ENCODE measurements at regions not wholly inside any gene's neighbourhood (a gene's known extent, or its start where the extent isn't known, plus 50 kb on each side); places are given as distances from the start of the nearest gene placed in this dataset.

DNA sequence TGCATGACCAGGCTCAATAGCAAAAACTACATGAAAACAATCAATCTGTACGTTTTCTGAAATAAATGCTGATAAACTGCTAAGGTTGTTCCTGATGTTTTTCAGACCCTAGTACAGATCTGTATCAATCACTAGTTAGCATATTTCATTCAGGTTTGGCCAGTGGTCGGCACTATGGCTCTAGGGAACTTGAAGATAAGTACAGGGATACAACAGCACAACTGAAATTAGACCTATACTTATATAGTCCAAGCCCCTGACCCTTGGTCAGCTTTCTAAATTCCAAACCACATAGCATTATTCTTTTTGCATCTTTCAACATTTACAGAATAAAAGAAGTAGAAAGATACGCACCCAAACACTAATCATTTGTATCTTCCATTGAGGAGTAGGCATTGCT lies 142.7 kb downstream of the PLPPR4 start:
- H4K8ac ChIP-seq (ENCODE audit: extremely low read depth, insufficient read depth, low read length), result no peak overlapping the region
- DNase-seq (ENCODE audit: low read depth in 1 of 2, low spot score in 2 of 2) (no peak), FAIRE-seq (no peak)
- CTCF ChIA-PET (ENCODE audit: partially characterized antibody), result no interaction called here
- H3K79me2 ChIP-seq (ENCODE audit: control insufficient read depth in 1 of 2, insufficient read depth in 2 of 2, low read length in 2 of 2), result no peaks in the 10 kb centered on the region
- no peaks in the 10 kb centered on the region for H4K20me1 ChIP-seq (replicated peaks in 1 of 2; ENCODE audit: control insufficient read depth in 1 of 2, insufficient read depth in 2 of 2, low read length in 2 of 2)
- no peak overlapping the region for H3K23ac ChIP-seq (ENCODE audit: insufficient read length)
- no peak overlapping the region for H4K91ac ChIP-seq (replicated peaks; ENCODE audit: insufficient read length, low read length)
- no peak overlapping the region for H2BK20ac ChIP-seq (ENCODE audit: low read length)
- H2BK12ac ChIP-seq (ENCODE audit: low read depth, low read length), result no peak overlapping the region
- H2AK5ac ChIP-seq (ENCODE audit: low read depth, low read length), result no peak overlapping the region
- H3K14ac ChIP-seq (ENCODE audit: insufficient read length), result no peak overlapping the region
- H3K9me3 ChIP-seq (ENCODE audit: insufficient read depth in 2 of 2, low read depth in 1 of 2, low read length in 1 of 2), result peaks cover 0 to 6% of the 10 kb centered on the region in 2 experiments; a peak in 2 of 4 replicates
- H3K27me3 ChIP-seq (replicated peaks in 1 of 4; ENCODE audit: control insufficient read depth in 3 of 4, extremely low read depth in 1 of 4, insufficient read depth in 3 of 4, low read length in 3 of 4), result no peaks in the 10 kb centered on the region
- H3K4ac ChIP-seq (replicated peaks; ENCODE audit: insufficient read length, low read depth, low read length), result no peak overlapping the region
- H3K27ac ChIP-seq (ENCODE audit: low read depth, low read length), result no peak overlapping the region
- H2AFZ ChIP-seq (ENCODE audit: low read length), result no peak overlapping the region
- H2BK5ac ChIP-seq (ENCODE audit: low read depth, low read length), result no peak overlapping the region
- no peak overlapping the region for H3K4me2 ChIP-seq (ENCODE audit: insufficient read depth in 1 of 2, low read depth in 2 of 2, low read length in 2 of 2)
- H3K4me3 ChIP-seq (ENCODE audit: extremely low read depth in 1 of 4, insufficient read depth in 2 of 4, low read depth in 3 of 4, low read length in 4 of 4), result no peak overlapping the region
- no peaks in the 10 kb centered on the region for H3K4me1 ChIP-seq (replicated peaks in 1 of 4; ENCODE audit: control insufficient read depth in 3 of 4, insufficient read depth in 4 of 4, low read length in 3 of 4)
- no peaks in the 10 kb centered on the region for H3K79me1 ChIP-seq (ENCODE audit: low read depth, low read length)
- POLR2A ChIA-PET (ENCODE audit: partially characterized antibody), result no interaction called here
- H3K18ac ChIP-seq (ENCODE audit: extremely low read depth, low read length), result no peak overlapping the region
- H3K23me2 ChIP-seq (ENCODE audit: low read depth, low read length), result no peaks in the 10 kb centered on the region
- no peak overlapping the region for H3K56ac ChIP-seq (replicated peaks; ENCODE audit: insufficient read length, low read depth, low read length)
- H4K5ac ChIP-seq (ENCODE audit: insufficient read length, low read depth, low read length), result no peak overlapping the region
- no peak overlapping the region for H2BK120ac ChIP-seq (replicated peaks; ENCODE audit: low read depth, low read length)
- WGBS, 2 experiments (ENCODE audit: extremely low coverage in 1 of 2, insufficient coverage in 1 of 2, insufficient read length in 1 of 2, insufficient replicate concordance in 2 of 2, low coverage in 1 of 2, low lambda C conversion rate in 2 of 2, missing lambda C conversion rate in 1 of 2), result 75% methylated on average over 3 of the region's 3 CpGs; no CpG with 5 or more reads in 1 of the 2 experiments
- H3K36me3 ChIP-seq (ENCODE audit: control insufficient read depth in 2 of 4, insufficient read depth in 4 of 4, low read length in 3 of 4), result no peaks in the 10 kb centered on the region
- no peak overlapping the region for H3K9ac ChIP-seq (replicated peaks in 1 of 4; ENCODE audit: extremely low read depth in 1 of 4, low read depth in 3 of 4, low read length in 3 of 4)
- no peak overlapping the region for H2BK15ac ChIP-seq (ENCODE audit: low read length)
- TF ChIP-seq RBBP5 (IDR thresholded peaks at IDR 0.05; ENCODE audit: borderline replicate concordance, low read depth, low read length) (no peak), RAD21 (IDR thresholded peaks at IDR 0.05 in 1 of 2, conservative IDR thresholded peaks at IDR 0.05 in 1 of 2; ENCODE audit: low read depth in 2 of 2, low read length in 2 of 2) (no peak), MAFK (IDR thresholded peaks at IDR 0.05; ENCODE audit: low read depth, low read length) (no peak), BCL11A (IDR thresholded peaks at IDR 0.05; ENCODE audit: low read depth in 2 of 2, low read length in 2 of 2) (no peak)
